NCI-H446 treated with DMSO at 0.1 percent for 48 hours (cell line): ENCODE measurements at regions not wholly inside any gene's neighbourhood (a gene's known extent, or its start where the extent isn't known, plus 50 kb on each side); places are given as distances from the start of the nearest gene placed in this dataset.
"Not testable (repeated sequence)": the region's sequence is repeated elsewhere in the genome, so short reads cannot be mapped to it uniquely, and the experiment has no call there.

Source experiments
- DNase-seq: peaks from one replicate; lab custom pipeline; 2025; lab: John Stamatoyannopoulos, UW

DNA sequence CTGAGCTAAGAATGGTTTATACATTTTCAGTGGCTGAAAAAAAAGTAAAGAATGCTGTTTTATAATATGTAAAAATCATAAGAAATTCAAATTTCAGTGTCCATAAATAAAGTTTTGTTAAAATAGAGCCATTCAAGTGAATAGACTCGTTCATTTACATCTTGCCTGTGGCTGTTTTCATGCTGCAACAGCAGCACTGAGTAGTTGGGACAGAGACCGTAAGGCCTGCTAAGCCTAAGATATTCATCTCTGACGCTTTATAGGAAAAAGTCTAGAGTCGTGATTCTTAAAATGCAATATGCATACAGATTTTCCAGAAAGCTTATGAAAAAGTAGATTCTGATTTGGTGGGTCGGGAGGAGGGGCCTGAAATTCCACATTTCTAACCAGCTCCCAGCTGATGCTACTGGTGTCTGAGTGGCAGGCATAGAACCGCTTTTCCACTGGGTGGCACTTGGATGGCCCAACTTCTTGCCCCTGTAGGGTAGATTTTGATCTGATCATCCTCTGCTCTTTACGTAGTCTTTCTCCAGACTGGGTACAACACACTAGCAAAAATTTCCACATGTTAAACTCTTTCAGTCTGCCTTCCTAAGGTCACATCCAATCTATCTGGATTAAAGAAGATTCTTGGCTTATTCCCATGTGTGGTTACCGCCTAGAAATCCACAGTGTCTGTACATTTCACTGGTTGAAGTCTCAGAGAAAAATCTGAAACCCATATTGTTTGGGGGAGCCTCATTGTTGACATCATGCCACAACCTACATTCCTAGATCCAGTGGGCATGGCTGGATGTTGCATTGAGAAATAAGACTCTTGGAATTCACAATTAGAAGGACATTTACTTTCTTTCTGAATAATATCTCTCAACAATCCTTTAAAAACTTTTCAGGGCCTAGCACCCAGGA lies 151.2 kb downstream of the C12orf75 start:
- DNase-seq: no peak

DNA sequence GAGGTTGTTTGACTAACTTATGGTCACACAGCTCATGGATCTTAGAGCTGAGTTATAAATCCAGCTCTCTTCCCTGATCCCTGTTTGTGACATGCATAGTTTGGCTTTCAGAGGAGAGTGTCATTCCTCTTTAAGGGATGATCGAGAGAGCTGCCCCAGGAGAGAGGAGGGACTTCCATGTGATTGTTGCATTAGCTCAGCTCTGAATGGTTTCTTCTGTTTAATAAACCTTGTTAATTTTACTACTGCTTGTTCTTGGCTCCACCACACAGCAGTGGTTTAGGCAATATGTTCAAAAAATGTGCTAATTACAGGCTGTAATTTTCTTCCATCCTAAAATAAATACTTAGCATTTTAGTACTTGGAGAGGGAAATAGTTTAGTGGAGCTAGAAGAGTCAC lies 152.5 kb downstream of the C12orf75 start:
- no peak for DNase-seq

DNA sequence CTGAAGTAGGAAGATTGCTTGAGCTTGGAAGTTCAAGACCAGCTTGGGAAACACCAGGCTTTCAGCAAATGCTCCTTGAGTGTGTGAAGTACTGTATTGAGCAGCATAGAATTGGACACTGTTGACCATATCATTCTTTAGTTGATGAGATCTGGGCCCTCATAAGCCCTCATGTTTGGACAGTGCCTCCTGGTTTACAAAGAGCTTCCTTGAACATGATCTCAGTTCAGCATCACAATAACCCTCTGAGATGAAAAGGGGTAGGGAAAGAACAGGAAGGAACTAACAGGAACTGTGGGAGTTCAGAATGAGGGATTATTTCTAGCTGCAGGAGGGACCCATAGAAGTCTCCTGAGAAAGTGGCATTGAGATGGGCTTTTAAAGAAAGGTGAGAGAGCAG lies 153.2 kb downstream of the C12orf75 start:
- no peak for DNase-seq

DNA sequence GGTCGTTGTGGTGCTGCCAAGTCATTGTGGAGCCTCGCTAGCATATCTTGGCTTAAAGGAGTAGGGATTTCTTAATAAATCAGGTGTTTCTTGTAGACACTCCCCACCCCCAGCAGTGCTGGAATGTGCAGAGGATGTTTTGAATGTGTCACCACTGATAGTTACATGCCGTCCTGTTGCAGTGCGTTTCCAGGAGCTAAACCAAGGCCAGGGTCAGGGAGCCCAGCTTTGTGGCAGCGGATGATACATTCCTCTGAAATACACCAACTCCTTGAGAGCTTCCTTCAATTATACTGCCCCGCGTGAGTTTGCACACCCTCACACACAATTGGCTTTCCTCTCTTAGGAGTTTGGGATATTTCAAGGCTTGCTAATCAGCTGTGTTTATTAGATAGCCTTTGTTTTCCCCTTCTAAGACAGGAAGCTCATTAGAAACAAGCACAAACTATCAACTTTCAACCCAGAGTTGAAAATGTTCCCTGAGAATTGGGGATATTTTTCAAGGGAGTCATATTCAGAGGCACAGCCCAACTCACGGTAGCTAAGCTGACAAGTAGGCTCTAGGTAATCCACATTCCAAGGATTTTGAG lies 154.9 kb downstream of the C12orf75 start:
- no peak for DNase-seq

DNA sequence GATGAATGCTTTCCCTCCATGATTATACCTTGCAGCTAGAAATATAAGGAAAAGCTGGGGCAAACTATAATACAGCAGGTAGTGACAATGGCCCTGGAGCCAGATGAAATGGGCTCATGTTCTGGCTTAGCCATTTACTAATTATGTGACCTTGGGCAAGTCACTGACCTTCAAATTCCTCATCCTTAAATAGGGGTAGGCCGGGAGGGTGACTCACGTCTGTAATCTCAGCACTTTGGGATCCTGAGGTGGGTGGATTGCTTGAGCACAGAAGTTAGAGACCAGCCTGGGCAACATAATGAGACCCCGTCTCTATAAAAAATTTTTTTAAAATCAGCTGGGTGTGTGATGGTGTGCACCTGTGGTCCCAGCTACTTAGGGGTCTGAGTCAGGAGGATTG lies 155.4 kb downstream of the C12orf75 start:
- no peak for DNase-seq

DNA sequence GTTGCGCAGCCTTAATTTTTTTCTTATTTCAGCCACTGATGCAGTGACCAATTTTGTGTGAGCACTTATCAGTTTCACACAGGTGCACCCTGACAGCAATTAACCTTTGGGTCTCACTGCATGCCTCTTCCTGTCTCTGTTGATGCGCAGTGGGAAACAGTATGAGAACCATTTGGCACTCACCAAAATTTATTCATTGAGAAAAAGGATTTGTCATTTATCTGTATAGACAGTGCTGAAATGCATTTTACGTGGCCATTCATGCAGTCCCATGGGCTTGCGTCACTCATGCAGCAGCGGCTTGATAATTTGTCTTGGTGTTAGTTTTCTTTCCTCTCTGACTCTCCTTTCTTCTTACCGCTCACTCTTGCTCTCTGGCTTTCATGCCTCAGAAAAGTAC lies 157.5 kb downstream of the C12orf75 start:
- DNase-seq: no peak

DNA sequence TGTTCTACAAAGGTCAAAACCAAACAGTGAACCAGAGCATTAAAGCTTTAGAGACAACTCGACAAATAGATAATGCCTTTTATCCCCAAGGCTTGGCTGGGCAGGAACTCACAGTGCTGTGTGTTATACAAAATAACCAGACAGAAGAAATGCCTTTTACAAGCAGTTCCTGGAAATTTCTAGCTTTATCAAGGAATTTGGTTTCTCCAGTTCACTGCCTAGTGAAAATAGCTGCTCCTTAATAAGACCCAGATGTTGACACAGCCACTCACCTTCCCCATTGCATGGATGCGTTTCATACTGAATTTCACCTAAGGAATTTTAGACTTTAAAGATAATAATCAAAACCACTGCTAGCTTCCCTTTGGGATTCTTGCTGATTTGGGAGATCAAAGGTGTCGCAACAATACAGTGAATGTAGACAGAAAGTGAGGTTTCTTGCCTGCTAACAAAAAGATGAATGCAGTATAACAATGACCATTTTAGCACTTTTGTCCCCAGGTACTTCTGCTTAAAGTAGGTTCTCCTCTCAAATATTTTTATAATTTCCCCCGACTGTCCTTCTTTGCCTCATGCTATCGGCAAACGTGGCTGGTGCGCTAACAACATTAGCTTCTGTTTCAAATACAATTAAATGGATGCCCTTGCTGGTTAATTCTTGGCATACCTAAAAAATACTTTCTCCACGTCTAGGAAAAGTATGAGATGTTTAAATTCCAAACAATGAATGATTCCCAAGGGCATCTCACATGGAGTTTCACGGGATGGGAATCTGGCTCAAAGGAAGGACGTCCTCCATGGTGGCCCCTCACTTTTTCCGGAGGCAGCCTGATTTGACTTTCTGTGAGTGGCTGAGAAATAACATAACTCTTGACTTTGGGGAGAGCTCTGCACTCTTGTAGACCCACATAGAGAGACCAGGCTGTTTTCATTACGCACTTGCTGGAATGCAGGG lies 162.4 kb downstream of the C12orf75 start:
- no peak for DNase-seq

DNA sequence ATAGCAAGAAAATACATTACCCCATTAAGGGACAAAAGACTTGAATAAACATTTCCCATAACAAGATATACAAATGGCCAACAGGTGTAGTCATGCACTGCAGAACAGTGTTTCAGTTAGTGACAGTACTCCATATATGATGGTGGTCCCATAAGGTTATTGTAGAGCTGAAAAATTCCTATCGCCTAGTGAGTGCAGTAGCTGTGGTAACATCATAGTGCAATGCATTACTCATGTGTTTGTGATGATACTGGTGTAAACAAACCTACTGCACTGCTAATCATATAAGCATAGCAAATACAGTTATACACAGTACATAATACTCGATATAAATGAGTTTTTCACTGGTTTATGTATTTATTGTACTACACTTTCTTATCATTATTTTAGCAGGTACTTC lies 168.7 kb downstream of the C12orf75 start:
- DNase-seq: no peak

DNA sequence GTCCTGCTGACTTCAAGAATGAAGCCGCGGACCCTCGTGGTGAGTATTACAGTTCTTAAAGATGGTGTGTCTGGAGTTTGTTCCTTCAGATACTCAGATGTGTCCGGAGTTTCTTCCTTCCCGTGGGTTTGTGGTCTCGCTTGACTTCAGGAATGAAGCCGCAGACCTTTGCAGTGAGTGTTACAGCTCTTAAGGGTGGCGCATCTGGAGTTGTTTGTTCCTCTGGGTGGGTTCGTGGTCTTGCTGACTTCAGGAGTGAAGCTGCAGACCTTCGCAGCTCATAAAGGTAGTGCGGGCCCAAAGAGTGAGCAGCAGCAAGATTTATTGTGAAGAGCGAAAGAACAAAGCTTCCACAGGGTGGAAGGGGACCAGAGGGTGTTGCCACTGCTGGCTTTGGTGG lies 170.2 kb downstream of the C12orf75 start:
- DNase-seq: not testable (repeated sequence)

DNA sequence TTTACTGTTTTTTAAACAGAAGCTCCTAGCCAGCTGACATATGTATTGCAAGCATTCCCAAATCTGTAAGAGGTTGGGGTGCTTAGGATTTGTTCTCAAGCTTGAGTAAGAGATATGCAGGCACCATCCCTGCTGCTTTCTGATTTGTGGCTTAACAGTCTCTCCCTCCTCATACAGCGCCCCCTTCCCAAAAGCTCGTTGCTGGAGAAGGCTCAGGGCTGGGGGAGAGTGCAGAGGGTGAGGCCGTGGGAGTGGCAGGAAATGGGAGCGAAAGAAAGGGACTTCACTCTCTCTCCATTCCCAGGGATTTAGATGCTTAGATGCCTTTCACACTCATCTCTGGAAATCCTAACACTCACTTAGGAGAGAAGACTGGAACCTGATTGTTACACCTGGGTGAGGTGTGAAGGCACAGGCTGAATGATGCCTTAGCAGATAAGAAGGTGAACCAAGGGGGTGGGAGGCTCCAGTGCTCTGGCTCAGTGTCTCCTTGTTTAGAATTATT lies 172.0 kb downstream of the C12orf75 start:
- DNase-seq: no peak

DNA sequence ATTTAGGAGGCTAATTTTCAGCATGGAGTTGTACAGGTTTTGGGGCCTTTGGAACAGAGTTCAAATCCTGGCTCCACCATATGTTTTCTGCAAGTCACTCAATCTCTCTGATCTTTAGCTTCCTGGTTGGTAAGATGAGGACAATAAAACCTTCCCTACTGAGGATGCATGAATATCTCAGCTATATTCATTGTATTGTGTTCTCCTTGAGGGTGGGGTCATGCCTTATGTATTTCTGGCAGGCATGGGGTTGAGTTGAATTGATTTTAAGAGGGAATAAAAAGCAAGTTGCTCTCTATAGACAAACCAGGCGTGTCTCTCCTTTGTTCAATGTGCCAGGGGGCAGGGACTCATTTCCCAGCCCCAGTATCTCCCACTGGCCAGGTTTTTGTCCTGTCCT lies 173.1 kb downstream of the C12orf75 start:
- DNase-seq: no peak

DNA sequence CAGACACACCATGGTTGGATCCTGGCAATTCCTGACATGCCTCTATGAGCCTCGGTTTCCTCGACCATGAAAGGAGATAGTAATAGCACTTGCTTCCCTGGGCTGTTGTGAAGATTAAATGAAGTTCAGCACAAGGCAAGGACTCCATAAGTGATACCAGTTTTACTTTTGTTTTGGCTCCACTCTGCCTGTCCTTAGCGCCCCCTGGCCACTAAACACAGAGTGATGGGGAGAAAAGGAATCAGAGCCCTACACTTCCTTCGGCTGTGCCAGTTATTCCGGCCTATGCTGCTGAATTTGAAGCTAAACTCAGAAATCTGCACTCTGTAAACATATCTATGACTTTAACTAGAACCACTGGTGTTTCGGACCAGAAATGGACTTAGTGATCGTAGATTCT lies 173.8 kb downstream of the C12orf75 start:
- DNase-seq: no peak

DNA sequence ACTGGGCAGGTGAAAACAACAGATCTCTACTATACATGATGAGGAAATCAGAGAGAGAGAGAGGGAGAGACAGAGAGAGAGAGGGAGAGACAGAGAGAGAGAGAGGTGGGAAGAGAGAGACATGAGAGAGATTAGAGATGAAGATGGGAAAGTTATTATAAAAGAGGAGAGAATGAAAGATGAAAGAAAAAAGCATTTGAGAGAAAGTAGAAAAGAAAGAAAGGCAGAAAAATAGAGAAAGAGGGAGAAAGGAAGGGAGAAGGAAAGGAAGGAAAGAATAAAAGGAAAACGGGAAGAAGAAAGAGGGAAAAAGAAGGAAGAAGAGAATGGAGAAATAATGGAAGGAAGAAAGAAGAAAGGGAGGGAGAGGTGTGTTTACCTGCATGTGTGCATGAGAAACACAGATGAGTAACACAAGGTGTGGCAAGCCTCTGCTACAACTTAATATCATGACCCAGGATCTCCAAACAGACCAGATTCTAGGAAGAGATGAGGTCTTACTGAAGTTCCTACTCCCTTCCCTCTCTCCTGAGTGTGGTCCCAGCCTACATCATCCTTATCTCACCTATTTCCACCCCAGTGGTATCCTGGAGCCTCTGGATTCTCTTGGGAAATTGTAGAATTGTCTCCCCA lies 176.3 kb downstream of the C12orf75 start:
- no peak for DNase-seq

DNA sequence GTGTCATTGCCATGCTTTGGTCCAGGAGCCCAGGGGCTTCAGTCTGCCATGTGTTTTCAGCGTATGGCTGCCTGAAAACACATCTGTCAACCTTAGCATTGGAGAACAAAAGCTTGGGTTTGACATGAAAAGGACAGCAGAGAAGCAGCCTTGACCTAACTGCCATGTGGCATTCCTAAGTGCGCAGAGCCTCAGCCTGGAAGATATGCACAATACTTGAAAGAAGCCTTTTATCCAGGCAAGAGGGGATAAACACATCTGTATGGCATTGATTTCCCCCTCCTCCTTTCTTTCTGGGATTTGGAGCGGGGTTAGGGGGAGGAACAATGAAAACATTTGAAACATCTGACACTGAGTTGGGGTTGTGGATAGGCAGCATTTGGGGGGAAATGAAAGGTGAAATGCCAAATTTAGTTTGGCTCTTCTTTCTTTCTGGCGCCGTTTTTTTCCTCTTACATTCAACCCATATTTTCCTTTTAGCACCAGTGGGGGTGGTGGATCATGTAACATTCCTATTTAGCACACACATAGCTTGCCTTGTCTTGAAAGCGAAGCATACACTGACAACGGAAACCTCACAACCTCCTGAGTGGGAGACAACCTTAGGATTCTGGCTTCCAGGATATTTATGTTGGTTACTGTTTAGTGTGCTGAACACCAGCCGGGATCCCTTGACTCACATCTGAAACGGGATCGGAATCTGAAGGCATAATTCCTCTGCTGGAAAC lies 177.0 kb downstream of the C12orf75 start:
- no peak for DNase-seq

DNA sequence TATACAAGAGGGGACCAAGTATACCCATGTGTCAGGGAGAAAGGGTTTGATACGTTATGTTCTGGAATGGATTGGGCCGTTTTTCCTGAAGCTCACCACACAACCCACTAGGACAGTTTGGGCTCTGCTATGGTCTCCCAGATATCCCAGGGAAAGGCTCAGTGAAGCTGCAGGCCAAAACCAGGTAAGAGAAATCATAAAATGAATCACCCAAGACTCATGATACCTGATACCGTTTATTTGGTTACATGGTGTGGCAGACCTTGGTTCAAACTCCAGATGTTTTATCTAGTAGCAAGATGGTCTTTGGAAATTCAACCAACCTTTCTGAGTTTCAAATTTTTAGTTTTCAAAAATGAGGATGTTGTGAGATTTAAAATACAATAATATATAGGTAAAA lies 177.6 kb downstream of the C12orf75 start:
- DNase-seq: no peak

DNA sequence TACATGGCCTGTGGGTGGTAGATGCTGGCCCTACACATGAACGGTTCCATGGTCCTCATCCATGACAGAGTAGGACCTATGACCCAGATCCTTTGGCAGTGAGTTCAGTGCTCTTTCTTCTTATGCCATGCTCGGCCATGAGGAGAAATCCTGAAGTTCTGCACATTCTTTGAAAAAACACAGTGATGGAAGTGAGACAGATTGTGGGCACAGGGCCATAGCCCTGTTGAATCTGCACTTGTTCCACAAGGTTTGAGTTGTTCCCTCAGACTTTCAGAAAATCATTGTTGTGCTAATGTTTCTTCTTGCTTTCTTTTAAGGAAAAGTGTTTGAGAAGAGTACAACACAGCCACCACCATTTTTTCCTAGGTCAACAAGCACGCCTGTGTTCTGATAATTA lies 180.0 kb downstream of the C12orf75 start:
- no peak for DNase-seq

DNA sequence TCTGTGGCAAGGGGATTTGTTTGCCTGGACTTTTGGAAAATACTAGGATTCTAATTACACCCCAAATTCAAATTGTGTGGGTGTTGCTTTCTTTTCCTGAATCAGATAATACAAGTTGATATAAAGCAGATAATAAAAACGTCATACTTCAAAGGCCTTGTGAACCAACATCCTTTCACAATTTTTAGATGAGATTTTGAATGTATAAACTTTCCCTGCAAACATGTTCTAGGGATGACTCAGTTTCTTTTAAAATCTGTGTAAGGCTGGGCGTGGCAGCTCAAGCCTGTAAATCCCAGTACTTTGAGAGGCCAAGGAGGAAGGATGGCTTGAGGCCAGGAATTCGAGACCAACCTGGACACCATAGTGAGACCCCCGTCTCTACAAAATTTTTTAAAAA lies 182.4 kb downstream of the C12orf75 start:
- DNase-seq: not testable (repeated sequence)

DNA sequence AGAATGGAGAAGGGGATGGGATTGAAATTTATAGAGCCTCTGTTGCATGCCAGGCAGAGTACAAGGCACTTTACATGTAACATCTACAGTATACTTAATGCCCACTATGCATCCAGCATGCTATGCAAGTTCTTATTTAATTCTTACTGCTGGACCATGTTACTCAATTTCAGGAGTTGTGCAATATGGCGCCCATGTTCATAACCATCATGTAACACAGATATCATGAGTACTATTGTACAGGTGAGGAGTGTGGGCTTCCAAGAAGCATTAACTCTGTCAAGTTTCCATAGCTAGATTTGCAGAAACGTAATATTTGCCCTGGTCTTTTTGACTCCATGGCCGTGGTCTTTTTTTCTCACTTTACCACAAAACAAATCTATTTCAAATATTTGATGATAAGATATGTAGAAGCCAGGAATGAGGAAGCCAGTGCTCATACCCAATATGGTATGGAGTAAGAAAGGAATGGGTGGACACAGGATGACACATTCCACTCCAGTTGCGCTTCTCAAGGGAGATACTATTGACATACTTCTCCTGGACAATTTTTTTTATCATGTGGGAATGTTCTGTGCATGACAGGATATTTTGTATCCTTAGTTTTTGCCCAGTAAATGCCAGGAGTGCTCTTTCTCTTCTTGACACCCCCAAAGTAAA lies 191.8 kb downstream of the C12orf75 start:
- DNase-seq: no peak

DNA sequence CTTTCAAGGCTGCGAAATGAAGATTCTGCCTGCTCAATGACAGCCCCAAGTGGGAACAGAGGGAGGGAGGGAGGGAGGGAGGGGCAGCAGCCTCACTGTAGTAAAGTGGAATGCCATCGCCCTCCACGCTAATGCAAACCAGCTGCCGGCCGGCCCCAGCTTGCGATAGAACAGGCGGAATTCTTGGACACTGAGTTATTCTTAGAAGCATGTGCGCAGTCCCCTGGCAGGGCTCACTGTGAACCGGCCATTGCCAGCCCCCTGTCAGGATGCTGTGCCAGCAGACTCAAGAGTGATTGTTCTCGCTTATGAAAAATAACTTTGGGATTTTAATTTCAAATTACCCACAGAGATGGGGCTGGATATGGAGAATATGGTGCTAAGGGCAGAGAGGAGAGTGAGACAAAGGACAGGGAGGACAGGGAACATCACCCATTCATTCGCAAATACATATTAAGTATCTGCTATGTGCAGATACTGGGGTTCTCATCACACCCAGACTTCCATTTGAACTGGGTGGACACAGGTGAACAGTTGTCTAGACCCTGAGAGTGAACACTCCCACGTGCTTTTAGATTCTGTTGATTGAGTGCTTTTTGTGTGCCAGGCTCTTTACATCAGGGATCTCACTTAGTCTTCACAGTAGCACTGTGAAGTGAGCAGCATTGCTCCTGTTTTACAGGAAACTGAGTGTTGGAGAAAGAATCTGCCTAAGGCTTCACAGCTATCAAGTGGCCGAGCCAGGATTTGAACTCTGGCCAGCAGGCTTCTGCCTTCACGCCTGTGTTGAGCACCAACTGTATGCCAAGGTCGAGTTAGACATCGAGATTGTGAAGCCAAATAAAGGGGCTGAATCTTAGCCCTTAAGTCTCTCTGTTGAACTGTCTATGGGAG lies 192.9 kb downstream of the C12orf75 start:
- DNase-seq: peak; percentile 59

DNA sequence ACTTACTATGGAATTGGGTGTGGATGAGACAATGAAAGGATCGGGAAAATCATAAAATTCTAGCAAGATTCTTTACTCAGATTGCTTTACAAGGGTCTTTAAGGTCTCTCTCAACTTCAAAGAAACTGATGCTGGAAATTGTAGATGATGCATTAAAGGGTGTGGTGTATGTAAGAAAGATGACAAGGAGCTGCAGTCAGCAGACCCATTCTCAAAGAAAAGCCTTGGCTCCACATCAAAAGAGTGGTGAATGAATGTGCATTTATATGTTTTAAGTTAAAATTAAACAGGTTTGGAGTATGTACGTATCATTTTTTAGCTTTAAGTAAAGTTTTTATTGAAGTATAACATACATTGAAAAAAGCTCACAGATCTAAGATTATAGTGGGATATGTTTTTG lies 194.5 kb downstream of the C12orf75 start:
- DNase-seq: no peak
